GM23338 (cell line): ENCODE measurements at regions not wholly inside any gene's neighbourhood (a gene's known extent, or its start where the extent isn't known, plus 50 kb on each side); places are given as distances from the start of the nearest gene placed in this dataset.

Experiments
- ATAC-seq: fragments of 200-7000 bp; cut with Tn5 transposase; 3 replicates; pipeline ENCODE4 v1.9.1; 2020
- DNase-seq: peaks from one replicate; pipeline ENCODE4 v3.0.0-alpha.2; 2015; ENCODE audit warnings: low spot score
- H2AFZ ChIP-seq: fragments of 200-600 bp; sonication (generic); 2 replicates; pipeline ENCODE4 v1.8.0; 2016; ENCODE audit warnings: antibody characterized with exemption, mild to moderate bottlenecking, moderate library complexity
- H3F3A ChIP-seq: fragments of 200-600 bp; sonication (generic); replicated peaks from 2 replicates; pipeline ENCODE4 v1.8.0; 2017; ENCODE audit warnings: antibody characterized with exemption, mixed run types, low read depth
- H3K27ac ChIP-seq: fragments of 200-600 bp; sonication (generic); 2 replicates; pipeline ENCODE4 v1.6.1; 2016; ENCODE audit warnings: low read depth
- H3K27me3 ChIP-seq: fragments of 200-600 bp; sonication (generic); 2 replicates; pipeline ENCODE4 v1.8.0; 2016; ENCODE audit warnings: mild to moderate bottlenecking, mixed run types, moderate library complexity; ENCODE audit not compliant: insufficient read depth
- H3K36me3 ChIP-seq: fragments of 200-600 bp; sonication (generic); 2 replicates; pipeline ENCODE4 v1.8.0; 2016; ENCODE audit warnings: mild to moderate bottlenecking; ENCODE audit not compliant: insufficient read depth
- H3K4me1 ChIP-seq: fragments of 200-600 bp; sonication (generic); 2 replicates; pipeline ENCODE4 v1.8.0; 2016; ENCODE audit warnings: mild to moderate bottlenecking, moderate library complexity; ENCODE audit not compliant: insufficient read depth
- H3K4me2 ChIP-seq: fragments of 200-600 bp; sonication (generic); 2 replicates; pipeline ENCODE4 v1.7.1; 2017; ENCODE audit warnings: mixed run types
- H3K4me3 ChIP-seq: fragments of 200-600 bp; sonication (generic); 2 replicates; pipeline ENCODE4 v1.6.1; 2016; ENCODE audit warnings: mixed run types
- H3K79me2 ChIP-seq: fragments of 200-600 bp; sonication (generic); replicated peaks from 2 replicates; pipeline ENCODE4 v1.8.0; 2017; ENCODE audit warnings: mild to moderate bottlenecking; ENCODE audit not compliant: insufficient read depth
- H3K9me2 ChIP-seq: fragments of 200-600 bp; sonication (generic); 2 replicates; pipeline ENCODE4 v1.8.0; 2017; ENCODE audit not compliant: insufficient read depth
- H4K20me1 ChIP-seq: fragments of 200-600 bp; sonication (generic); replicated peaks from 2 replicates; pipeline ENCODE4 v1.8.0; 2017; ENCODE audit warnings: mild to moderate bottlenecking; ENCODE audit not compliant: insufficient read depth
- H3K27ac Mint-ChIP-seq: 2 replicates; pipeline ENCODE4 v1.8.0; 2020; ENCODE audit warnings: inconsistent platforms, mild to moderate bottlenecking, moderate library complexity, mixed read lengths
- H3K27me3 Mint-ChIP-seq: 3 replicates; pipeline ENCODE4 v1.8.0; 2022; ENCODE audit warnings: low read depth, mild to moderate bottlenecking, moderate library complexity, mixed read lengths, inconsistent platforms; ENCODE audit not compliant: insufficient read depth, poor library complexity
- H3K36me3 Mint-ChIP-seq: 3 replicates; pipeline ENCODE4 v1.8.0; 2021; ENCODE audit warnings: low read depth, mild to moderate bottlenecking, inconsistent platforms, moderate library complexity, mixed read lengths
- H3K4me1 Mint-ChIP-seq: 3 replicates; pipeline ENCODE4 v1.8.0; 2020; ENCODE audit warnings: mild to moderate bottlenecking, inconsistent platforms, mixed read lengths
- H3K4me3 Mint-ChIP-seq: 3 replicates; pipeline ENCODE4 v1.8.0; 2021; ENCODE audit warnings: moderate library complexity, mild to moderate bottlenecking, inconsistent platforms, mixed read lengths
- H3K9me3 Mint-ChIP-seq: 3 replicates; pipeline ENCODE4 v1.8.0; 2020; ENCODE audit warnings: moderate library complexity, mild to moderate bottlenecking, inconsistent platforms, mixed read lengths
- REST ChIP-seq: IDR thresholded peaks from one replicate; pipeline ENCODE4 v1.6.1; 2018; ENCODE audit warnings: antibody characterized with exemption; ENCODE audit not compliant: unreplicated experiment
- TF ChIP-seq, protein P1 (sequence below): IDR thresholded peaks from 2 replicates; pipeline ENCODE4 v1.6.1; 2016; ENCODE audit warnings: antibody characterized with exemption

DNA sequence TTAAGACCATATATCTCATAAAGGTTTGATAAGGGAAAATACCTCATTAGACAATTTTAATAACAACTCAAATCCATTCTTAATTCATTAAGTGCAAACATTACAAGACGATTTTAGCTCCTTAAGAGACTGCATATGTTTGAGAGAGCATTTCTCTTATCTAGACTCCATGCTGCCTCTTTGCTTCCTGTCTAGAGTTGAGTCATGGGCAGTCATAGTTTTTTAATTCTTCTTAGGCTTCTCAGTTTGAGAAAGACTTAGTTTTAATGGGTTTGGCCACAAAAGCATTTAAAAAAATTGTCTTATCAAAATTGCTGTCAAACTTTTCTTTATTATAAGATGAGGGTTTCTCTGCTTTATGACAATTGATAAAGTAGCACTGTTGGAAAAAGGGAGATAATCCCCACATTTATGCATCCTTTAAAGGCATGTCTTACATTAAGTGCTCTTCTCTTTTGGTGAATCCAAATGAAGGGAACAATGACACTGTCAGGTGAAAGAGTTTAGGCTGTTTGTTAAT is 713.4 kb downstream of the PCDH18 start (continued):
- TF ChIP-seq REST: no peak

DNA sequence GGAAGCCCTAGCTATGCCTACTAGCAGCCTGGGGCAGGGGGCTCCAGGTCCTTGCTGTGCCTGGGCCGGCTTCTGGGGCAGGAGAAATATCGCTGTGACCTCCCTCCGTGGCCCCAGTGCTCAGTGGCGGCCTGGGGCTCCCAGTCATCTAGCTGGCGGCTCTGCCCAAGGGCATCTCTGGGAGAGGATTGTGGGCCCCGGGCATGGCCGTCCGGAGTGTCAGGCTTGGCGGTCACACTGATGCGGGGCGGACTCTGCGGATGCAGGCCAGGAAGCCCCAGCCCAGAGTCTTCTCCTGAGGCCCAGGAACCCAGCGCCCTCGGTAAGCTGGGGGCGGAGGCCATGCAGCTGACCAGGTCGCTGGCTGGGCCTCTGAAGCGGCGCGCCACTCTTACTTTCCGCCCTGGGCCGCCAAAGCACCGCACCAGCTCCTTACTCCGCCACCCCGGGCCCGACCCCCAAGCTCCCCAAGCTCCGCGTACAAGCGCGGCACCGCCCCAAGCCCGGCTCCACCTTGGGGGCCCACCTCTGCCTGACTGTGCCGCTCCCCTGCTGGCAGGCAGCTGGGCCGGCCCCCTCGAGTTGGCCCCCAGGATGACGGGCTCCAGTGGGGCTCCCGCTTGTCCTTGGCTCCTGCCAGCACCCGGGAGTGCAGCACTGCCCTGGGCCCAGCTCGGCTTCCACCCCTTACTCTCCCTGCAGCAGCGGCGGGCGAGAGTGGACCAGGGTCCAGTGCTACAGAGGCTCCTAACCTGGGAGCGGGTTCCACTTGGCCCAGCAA is 720.0 kb downstream of the PCDH18 start:
- Histone ChIP-seq H3F3A (no peaks in the 10 kb centered on the region), H3K4me2 (no peak overlapping the region), H3K9me2 (0 out of 2 replicates have a peak, but pooled peaks cover 4% of the 10 kb centered on the region), H3K79me2 (no peaks in the 10 kb centered on the region), H3K4me1 (no peaks in the 10 kb centered on the region), H3K4me3 (no peak overlapping the region), H3K27ac (no peak overlapping the region), H2AFZ (no peak overlapping the region), H4K20me1 (no peaks in the 10 kb centered on the region), H3K27me3 (no peaks in the 10 kb centered on the region), H3K36me3 (0 out of 2 replicates have a peak, but pooled peaks cover 3% of the 10 kb centered on the region)
- TF ChIP-seq, protein P1, sequence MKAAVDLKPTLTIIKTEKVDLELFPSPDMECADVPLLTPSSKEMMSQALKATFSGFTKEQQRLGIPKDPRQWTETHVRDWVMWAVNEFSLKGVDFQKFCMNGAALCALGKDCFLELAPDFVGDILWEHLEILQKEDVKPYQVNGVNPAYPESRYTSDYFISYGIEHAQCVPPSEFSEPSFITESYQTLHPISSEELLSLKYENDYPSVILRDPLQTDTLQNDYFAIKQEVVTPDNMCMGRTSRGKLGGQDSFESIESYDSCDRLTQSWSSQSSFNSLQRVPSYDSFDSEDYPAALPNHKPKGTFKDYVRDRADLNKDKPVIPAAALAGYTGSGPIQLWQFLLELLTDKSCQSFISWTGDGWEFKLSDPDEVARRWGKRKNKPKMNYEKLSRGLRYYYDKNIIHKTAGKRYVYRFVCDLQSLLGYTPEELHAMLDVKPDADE: no peak
- no peak for ATAC-seq
- Mint-ChIP-seq H3K4me1 (no peaks in the 10 kb centered on the region), H3K36me3 (peaks cover 28% of the 10 kb centered on the region), H3K27me3 (no peaks in the 10 kb centered on the region), H3K4me3 (no peak overlapping the region), H3K27ac (no peak overlapping the region), H3K9me3 (peaks cover 20% of the 10 kb centered on the region; the same call in 2 of the 3 replicates)
- DNase-seq: no peak

- Histone ChIP-seq H4K20me1 (no peaks in the 10 kb centered on the region), H2AFZ (no peak overlapping the region), H3K4me1 (no peaks in the 10 kb centered on the region), H3K4me3 (no peak overlapping the region), H3K4me2 (no peak overlapping the region), H3F3A (no peaks in the 10 kb centered on the region), H3K9me2 (peaks cover 4% of the 10 kb centered on the region; the same call in 1 of the 2 replicates), H3K27ac (no peak overlapping the region), H3K27me3 (no peaks in the 10 kb centered on the region), H3K36me3 (0 out of 2 replicates have a peak, but pooled peaks cover 9% of the 10 kb centered on the region), H3K79me2 (no peaks in the 10 kb centered on the region)
- Mint-ChIP-seq H3K36me3 (peaks cover 34% of the 10 kb centered on the region), H3K4me3 (no peak overlapping the region), H3K4me1 (no peaks in the 10 kb centered on the region), H3K27me3 (no peaks in the 10 kb centered on the region), H3K27ac (no peak overlapping the region), H3K9me3 (peaks cover 26% of the 10 kb centered on the region)
- ATAC-seq (no peak), DNase-seq (no peak)
- no peak for TF ChIP-seq REST
Measured at GRCh38 chr4:136811496-136812077, 720.7 kb downstream of the PCDH18 start.
